Stimulated activated CD8-positive, alpha-beta memory T cell treated with anti-CD3 and anti-CD28 coated beads, Interleukin-15, amount 100 ng/mL, for 48 hours (primary cell): ENCODE measurements at regions not wholly inside any gene's neighbourhood (a gene's known extent, or its start where the extent isn't known, plus 50 kb on each side); places are given as distances from the start of the nearest gene placed in this dataset.

Experiments
- DNase-seq, 2 donors: peaks; one replicate each; pipeline ENCODE4 v3.0.0-alpha.2; 2020; ENCODE audit warnings: low read depth in 2 of 2

- DNase-seq: no peak
Observed at GRCh38 chr4:37071576-37071975, 173.0 kb upstream of the NWD2 start.

- no peak for DNase-seq
Observed at GRCh38 chr4:37073226-37073840, 171.2 kb upstream of the NWD2 start.

- no peak for DNase-seq
Observed at GRCh38 chr4:37082912-37083311, 161.6 kb upstream of the NWD2 start.

- DNase-seq: no peak
Observed at GRCh38 chr4:37095925-37096324, 148.6 kb upstream of the NWD2 start.

- DNase-seq: no peak
Observed at GRCh38 chr4:37101182-37101581, 143.4 kb upstream of the NWD2 start.

GRCh38 chr4:37101686-37102085 lies 142.9 kb upstream of the NWD2 start:
- no peak for DNase-seq

- no peak for DNase-seq
Observed at GRCh38 chr4:37109756-37110155, 134.8 kb upstream of the NWD2 start.

- no peak for DNase-seq
Observed at GRCh38 chr4:37124800-37125199, 119.7 kb upstream of the NWD2 start.

GRCh38 chr4:37126051-37126450 lies 118.5 kb upstream of the NWD2 start:
- DNase-seq: no peak

- no peak for DNase-seq
Observed at GRCh38 chr4:37130465-37130864, 114.1 kb upstream of the NWD2 start.

- DNase-seq: no peak
Observed at GRCh38 chr4:37132351-37132974, 112.1 kb upstream of the NWD2 start.

- no peak for DNase-seq
Observed at GRCh38 chr4:37132975-37133360, 111.6 kb upstream of the NWD2 start.

GRCh38 chr4:37138019-37138653 lies 106.4 kb upstream of the NWD2 start:
- DNase-seq: no peak

- no peak for DNase-seq
Observed at GRCh38 chr4:37138789-37139188, 105.8 kb upstream of the NWD2 start.

GRCh38 chr4:37139987-37140386 lies 104.6 kb upstream of the NWD2 start:
- DNase-seq: no peak

GRCh38 chr4:37146260-37146659 lies 98.3 kb upstream of the NWD2 start:
- no peak for DNase-seq

- DNase-seq: no peak
Observed at GRCh38 chr4:37157476-37158167, 86.9 kb upstream of the NWD2 start.

- no peak for DNase-seq
Observed at GRCh38 chr4:37160653-37161052, 83.9 kb upstream of the NWD2 start.

GRCh38 chr4:37165844-37166243 lies 78.7 kb upstream of the NWD2 start:
- DNase-seq: no peak

GRCh38 chr4:37169956-37170355 lies 74.6 kb upstream of the NWD2 start:
- no peak for DNase-seq

GRCh38 chr4:37188100-37188499 lies 56.4 kb upstream of the NWD2 start:
- no peak for DNase-seq
